HG02759 (cell line): ENCODE measurements at regions not wholly inside any gene's neighbourhood (a gene's known extent, or its start where the extent isn't known, plus 50 kb on each side); places are given as distances from the start of the nearest gene placed in this dataset.
"Not testable (repeated sequence)": the region's sequence is repeated elsewhere in the genome, so short reads cannot be mapped to it uniquely, and the experiment has no call there.

Experiments used
- ATAC-seq: cut with Tn5 transposase; IDR thresholded peaks from one replicate; pipeline ENCODE4 v1.9.1; 2021; ENCODE audit warnings: mild to moderate bottlenecking, moderate library complexity; ENCODE audit not compliant: unreplicated experiment

- no peak for ATAC-seq
Observed at GRCh38 chr3:115252679-115253078, 105.6 kb upstream of the ZBTB20 start.

- no peak for ATAC-seq
Observed at GRCh38 chr3:115254492-115255196, 107.6 kb upstream of the ZBTB20 start.

GRCh38 chr3:115255197-115255585 is 108.1 kb upstream of the ZBTB20 start:
- no peak for ATAC-seq

GRCh38 chr3:115270849-115271248 is 123.8 kb upstream of the ZBTB20 start:
- ATAC-seq: no peak

- no peak for ATAC-seq
Observed at GRCh38 chr3:115272036-115272824, 125.1 kb upstream of the ZBTB20 start.

GRCh38 chr3:115275896-115276295 is 128.8 kb upstream of the ZBTB20 start:
- no peak for ATAC-seq

GRCh38 chr3:115279939-115280338 is 132.9 kb upstream of the ZBTB20 start:
- no peak for ATAC-seq

GRCh38 chr3:115280506-115280905 is 133.4 kb upstream of the ZBTB20 start:
- no peak for ATAC-seq

GRCh38 chr3:115281697-115282675 is 134.9 kb upstream of the ZBTB20 start:
- ATAC-seq: no peak

- ATAC-seq: no peak
Observed at GRCh38 chr3:115284980-115285379, 137.9 kb upstream of the ZBTB20 start.

- ATAC-seq: no peak
Observed at GRCh38 chr3:115286529-115287197, 139.6 kb upstream of the ZBTB20 start.

- no peak for ATAC-seq
Observed at GRCh38 chr3:115287198-115287597, 140.1 kb upstream of the ZBTB20 start.

GRCh38 chr3:115292131-115292530 is 145.0 kb upstream of the ZBTB20 start:
- no peak for ATAC-seq

- no peak for ATAC-seq
Observed at GRCh38 chr3:115292677-115293165, 145.6 kb upstream of the ZBTB20 start.

- no peak for ATAC-seq
Observed at GRCh38 chr3:115293321-115293720, 146.2 kb upstream of the ZBTB20 start.

- no peak for ATAC-seq
Observed at GRCh38 chr3:115301364-115301860, 154.3 kb upstream of the ZBTB20 start.

GRCh38 chr3:115317953-115318352 is 170.9 kb upstream of the ZBTB20 start:
- ATAC-seq: not testable (repeated sequence)

- peak; percentile 63 for ATAC-seq
Observed at GRCh38 chr3:115321400-115321805, 174.3 kb upstream of the ZBTB20 start.

GRCh38 chr3:115322901-115323300 is 175.8 kb upstream of the ZBTB20 start:
- no peak for ATAC-seq

GRCh38 chr3:115323380-115323779 is 176.3 kb upstream of the ZBTB20 start:
- ATAC-seq: no peak
